Omental fat pad (tissue), 3 donors: ENCODE measurements at regions not wholly inside any gene's neighbourhood (a gene's known extent, or its start where the extent isn't known, plus 50 kb on each side); places are given as distances from the start of the nearest gene placed in this dataset.
"Not testable (repeated sequence)": the region's sequence is repeated elsewhere in the genome, so short reads cannot be mapped to it uniquely, and the experiment has no call there.

Source experiments
- ATAC-seq: fragments of 150-250 bp; one replicate; pipeline ENCODE4 v1.9.1; 2016; ENCODE audit warnings: mild to moderate bottlenecking, moderate library complexity; ENCODE audit not compliant: low FRiP score
- DNase-seq: peaks from one replicate; pipeline ENCODE4 v3.0.0-alpha.2; 2019; ENCODE audit warnings: low spot score
- TF ChIP-seq, protein P1 (sequence below), 3 donors: fragments of 450-650 bp; IDR thresholded peaks; one replicate each; pipeline ENCODE4 v1.5.1; 2016 to 2017; ENCODE audit warnings: antibody characterized with exemption in 3 of 3, mild to moderate bottlenecking in 3 of 3, moderate library complexity in 2 of 3

DNA sequence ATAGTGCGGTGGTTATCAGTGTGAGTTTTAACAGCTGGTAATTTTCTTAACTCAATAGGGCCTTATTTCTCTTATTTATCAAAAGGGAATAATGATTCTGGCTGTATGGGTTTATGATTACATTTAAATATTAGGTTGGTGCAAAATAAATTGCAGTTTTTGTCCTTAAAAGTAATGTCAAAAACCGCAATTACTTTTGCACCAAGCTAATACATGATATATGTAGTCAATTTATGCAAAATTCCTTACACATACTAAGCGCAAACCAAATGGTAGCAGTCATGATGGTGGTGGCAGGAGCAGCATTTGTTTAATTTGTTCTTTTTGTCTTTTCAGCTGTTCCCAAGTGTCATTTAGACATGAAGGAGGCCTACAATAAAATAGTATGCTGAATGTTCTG is 1777.1 kb downstream of the OLFM4 start:
- DNase-seq: no peak
- TF ChIP-seq, protein P1, sequence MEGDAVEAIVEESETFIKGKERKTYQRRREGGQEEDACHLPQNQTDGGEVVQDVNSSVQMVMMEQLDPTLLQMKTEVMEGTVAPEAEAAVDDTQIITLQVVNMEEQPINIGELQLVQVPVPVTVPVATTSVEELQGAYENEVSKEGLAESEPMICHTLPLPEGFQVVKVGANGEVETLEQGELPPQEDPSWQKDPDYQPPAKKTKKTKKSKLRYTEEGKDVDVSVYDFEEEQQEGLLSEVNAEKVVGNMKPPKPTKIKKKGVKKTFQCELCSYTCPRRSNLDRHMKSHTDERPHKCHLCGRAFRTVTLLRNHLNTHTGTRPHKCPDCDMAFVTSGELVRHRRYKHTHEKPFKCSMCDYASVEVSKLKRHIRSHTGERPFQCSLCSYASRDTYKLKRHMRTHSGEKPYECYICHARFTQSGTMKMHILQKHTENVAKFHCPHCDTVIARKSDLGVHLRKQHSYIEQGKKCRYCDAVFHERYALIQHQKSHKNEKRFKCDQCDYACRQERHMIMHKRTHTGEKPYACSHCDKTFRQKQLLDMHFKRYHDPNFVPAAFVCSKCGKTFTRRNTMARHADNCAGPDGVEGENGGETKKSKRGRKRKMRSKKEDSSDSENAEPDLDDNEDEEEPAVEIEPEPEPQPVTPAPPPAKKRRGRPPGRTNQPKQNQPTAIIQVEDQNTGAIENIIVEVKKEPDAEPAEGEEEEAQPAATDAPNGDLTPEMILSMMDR (IDR thresholded peaks at IDR 0.05): no peak
- ATAC-seq: no peak

DNA sequence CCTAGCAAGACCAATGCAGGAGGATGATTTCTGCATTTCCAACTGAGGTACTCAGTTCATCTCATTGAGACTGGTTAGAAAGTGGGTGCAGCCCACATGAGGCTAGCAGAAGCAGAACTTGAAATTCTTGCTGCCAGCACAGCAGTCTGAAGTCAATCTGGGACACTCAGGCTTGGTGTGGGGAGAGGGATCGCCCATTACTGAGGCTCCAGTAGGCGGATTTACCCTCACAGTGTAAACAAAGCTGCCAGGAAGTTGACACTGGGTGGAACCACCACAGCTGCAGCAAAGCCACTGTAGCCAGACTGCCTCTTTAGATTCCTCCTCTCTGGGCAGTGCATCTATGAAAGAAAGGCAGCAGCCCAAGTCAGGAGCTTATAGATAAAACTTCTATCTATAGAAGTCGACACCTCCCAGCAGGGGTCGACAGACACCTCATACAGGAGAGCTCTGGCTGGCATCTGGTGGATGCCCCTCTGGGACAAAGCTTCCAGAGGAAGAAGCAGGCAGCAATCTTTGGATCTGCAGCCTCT is 1793.4 kb downstream of the OLFM4 start:
- not testable (repeated sequence) for DNase-seq, ATAC-seq

DNA sequence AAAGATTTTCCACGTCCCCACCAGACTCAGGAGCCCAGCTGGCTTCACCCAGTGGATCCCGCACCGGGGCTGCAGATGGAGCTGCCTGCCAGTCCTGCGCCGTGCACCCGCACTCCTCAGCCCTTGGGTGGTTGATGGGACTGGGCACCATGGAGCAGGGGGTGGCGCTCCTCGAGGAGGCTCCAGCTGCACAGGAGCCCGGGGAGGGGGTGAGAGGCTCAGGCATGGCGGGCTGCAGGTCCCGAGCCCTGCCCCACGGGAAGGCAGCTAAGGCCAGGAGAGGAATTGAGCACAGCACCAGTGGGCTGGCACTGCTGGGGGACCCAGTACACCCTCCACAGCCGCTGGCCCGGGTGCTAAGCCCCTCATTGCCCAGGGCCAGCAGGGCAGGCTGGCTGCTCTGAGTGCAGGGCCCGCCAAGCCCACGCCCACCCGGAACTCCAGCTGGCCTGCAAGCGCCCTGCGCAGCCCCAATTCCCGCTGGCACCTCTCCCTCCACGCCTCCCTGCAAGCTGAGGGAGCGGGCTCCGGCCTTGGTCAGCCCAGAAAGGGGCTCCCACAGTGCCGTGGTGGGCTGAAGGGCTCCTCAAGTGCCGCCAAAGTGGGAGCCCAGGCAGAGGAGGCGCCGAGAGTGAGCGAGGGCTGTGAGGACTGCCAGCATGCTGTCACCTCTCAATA is 1800.9 kb downstream of the OLFM4 start:
- DNase-seq, ATAC-seq: not testable (repeated sequence)

DNA sequence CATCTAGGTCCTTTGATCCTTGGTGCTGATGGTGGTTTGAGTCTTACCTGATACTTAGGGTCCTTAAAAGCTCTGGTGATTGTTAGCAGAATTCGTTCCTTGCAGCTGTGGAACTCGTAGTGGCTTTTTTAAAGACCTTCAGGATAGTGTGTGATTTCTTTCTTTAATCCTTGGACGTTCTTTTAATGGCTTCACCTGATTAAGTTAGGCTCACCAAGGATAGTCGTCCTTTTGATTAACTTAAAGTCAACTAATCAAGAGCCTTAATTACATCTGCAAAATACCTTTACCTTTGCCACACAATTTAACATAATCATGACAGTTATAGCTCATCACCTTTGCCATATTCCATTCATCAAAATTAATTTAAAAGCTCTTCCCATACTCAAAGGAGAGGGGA is 1807.7 kb downstream of the OLFM4 start:
- TF ChIP-seq, protein P1 (IDR thresholded peaks at IDR 0.05): no peak
- no peak for ATAC-seq
- no peak for DNase-seq

DNA sequence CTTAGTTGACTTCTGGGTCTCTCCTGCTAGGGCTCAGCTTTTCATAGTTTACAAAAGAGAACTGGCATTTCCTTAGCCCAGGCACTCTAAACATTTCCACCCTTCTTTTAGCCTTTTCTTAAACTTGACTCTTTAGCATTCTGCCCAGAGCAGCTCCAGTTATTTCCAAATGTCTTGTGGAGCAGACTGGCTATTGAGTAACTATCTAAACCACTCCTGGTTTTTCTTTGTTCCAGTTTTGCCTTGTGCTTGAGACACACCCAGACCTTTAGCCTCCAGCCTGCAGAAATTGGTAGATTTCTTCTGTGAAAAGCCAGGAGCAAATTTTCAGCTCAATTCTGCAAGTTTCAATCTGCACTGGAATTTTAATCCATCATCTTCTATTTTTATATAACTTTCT is 1813.1 kb downstream of the OLFM4 start:
- TF ChIP-seq, protein P1 (IDR thresholded peaks at IDR 0.05): no peak
- ATAC-seq (no peak), DNase-seq (no peak)

DNA sequence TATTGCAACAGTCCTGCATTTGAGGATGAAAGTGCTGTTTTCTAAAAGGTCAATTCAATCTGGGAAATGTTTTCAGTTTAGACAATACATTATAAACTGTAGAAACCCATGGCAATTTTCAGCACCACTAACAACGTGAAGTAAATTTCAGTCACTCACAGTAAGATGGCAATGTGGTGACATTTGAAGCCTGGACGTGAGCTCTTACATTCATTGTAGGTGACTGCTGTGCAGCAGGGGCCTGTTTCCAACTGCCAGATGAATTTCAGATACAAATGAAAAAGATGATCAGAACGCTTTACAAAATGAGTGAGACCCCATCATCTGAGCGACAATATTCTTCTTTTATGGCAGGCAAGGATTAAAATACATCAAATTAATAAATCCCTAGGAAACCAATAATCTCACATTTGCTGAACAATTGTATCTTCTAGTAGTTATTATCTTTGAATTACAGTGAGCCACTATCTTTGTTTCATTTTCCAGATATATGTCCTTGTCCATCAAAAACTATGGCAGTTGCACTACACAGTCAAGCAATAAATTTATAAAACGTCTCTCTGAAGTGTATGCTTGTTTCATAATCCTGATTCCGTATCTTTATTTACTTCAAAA is 1816.8 kb downstream of the OLFM4 start:
- no peak for DNase-seq
- TF ChIP-seq, protein P1 (IDR thresholded peaks at IDR 0.05): no peak
- ATAC-seq: no peak

DNA sequence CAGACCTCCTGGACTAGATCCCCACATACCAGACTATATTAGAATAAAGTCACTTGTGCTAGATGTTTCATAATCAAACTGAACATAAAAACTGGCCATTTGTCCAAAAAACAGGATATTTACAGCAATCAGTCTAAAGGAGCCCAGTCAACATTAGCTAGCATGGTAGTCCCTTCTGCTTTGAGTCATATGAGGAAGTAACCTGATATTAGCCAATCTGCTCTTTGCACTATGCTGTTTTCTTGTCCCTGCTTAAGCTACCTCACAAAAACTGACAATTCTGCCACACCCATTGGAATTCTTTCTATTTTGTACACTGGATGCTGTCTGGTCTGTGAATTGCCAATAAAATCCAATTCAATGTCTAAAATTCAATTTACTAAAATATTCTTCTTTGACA is 1824.2 kb downstream of the OLFM4 start:
- no peak for DNase-seq
- ATAC-seq: no peak
- TF ChIP-seq, protein P1 (IDR thresholded peaks at IDR 0.05): no peak

DNA sequence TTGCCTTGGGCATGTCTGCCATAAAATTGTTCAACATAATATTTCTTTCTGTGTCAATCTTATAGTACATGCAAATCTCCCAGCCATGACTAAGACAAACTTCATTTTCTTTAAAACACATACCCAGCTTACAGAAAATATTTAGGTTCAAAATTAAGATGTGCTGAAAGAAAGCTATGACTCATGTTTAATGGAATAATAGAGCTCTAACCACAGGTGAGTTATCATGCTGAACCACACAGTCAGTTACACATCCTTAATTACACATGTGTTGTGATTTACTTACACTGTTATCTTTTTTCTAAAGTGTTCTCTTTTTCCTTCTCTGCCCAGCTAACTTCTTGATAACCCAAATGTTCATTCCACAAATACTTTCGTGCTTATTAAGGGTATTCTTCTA is 1831.2 kb downstream of the OLFM4 start:
- TF ChIP-seq, protein P1 (IDR thresholded peaks at IDR 0.05): no peak
- DNase-seq: no peak
- no peak for ATAC-seq
